Esophagus muscularis mucosa (tissue), 4 donors: ENCODE measurements at regions not wholly inside any gene's neighbourhood (a gene's known extent, or its start where the extent isn't known, plus 50 kb on each side); places are given as distances from the start of the nearest gene placed in this dataset.

Experiments used
- DNase-seq: peaks from one replicate; pipeline ENCODE4 v3.0.0-alpha.2; 2017; ENCODE audit errors: extremely low spot score
- H3K27ac ChIP-seq, 4 donors: fragments of 200-600 bp; sonication (generic); replicated peaks in 1 of 4; 1 replicate in 3 of 4; 2 replicates in 1 of 4; pipeline ENCODE4 v1.5.1; 2016 to 2019; ENCODE audit warnings: mild to moderate bottlenecking in 1 of 4
- H3K27me3 ChIP-seq, 4 donors: fragments of 200-600 bp; sonication (generic); one replicate each; pipeline versions ENCODE4 v1.5.1 to v1.6.0; 2016 to 2019
- H3K36me3 ChIP-seq, 4 donors: fragments of 200-600 bp; sonication (generic); one replicate each; pipeline ENCODE4 v1.5.1; 2016 to 2019
- H3K4me1 ChIP-seq, 4 donors: fragments of 200-600 bp; sonication (generic); one replicate each; pipeline ENCODE4 v1.5.1; 2016 to 2019
- H3K4me3 ChIP-seq, 4 donors: fragments of 200-600 bp; sonication (generic); 1 replicate in 2 of 4; 2 replicates in 2 of 4; pipeline ENCODE4 v1.5.1; 2016 to 2019; ENCODE audit warnings: mild to moderate bottlenecking in 4 of 4, moderate library complexity in 1 of 4
- H3K9me3 ChIP-seq, 4 donors: fragments of 200-600 bp; sonication (generic); 1 replicate in 3 of 4; 2 replicates in 1 of 4; pipeline ENCODE4 v1.5.1; 2016 to 2019
- CTCF ChIP-seq, 3 experiments: fragments of 200-600 bp in 2 of 3; fragments of 450-650 bp in 1 of 3; sonication (generic) in 2 of 3; IDR thresholded peaks; one replicate each; pipeline ENCODE4 v1.5.1; 2017 to 2019; ENCODE audit warnings: antibody characterized with exemption in 3 of 3, mild to moderate bottlenecking in 2 of 3, moderate library complexity in 1 of 3
- EP300 ChIP-seq: sonication (generic); formaldehyde crosslinking; IDR thresholded peaks from one replicate; pipeline ENCODE4 v1.6.1; 2017; ENCODE audit warnings: antibody characterized with exemption
- POLR2A ChIP-seq: fragments of 450-650 bp; IDR thresholded peaks from one replicate; pipeline ENCODE4 v1.6.1; 2017; ENCODE audit warnings: antibody characterized with exemption, moderate library complexity, mild to moderate bottlenecking, low read depth
- POLR2AphosphoS5 ChIP-seq, 2 donors: sonication (generic); formaldehyde crosslinking; IDR thresholded peaks; one replicate each; pipeline ENCODE4 v1.6.1; 2017; ENCODE audit warnings: antibody characterized with exemption in 2 of 2
- WGBS: methylation state at CpG from one replicate; pipeline ENCODE4 v1.1.5; 2018; 5-methylcytosine and 5-hydroxymethylcytosine counted together
- intact Hi-C: fragments of 100-400 bp; cut with DNase I; formaldehyde crosslinking; loops from one replicate; pipeline ENCODE4 v1.15.1; 2023

- no peak overlapping the region for H3K27ac ChIP-seq
- no peaks in the 10 kb centered on the region for H3K9me3 ChIP-seq
- DNase-seq, result no peak
- WGBS, result 89% methylated on average over 4 of the region's 5 CpGs
- H3K27me3 ChIP-seq, result no peaks in the 10 kb centered on the region
- no peaks in the 10 kb centered on the region for H3K36me3 ChIP-seq
- intact Hi-C loops, result no loop called here
- no peak overlapping the region for H3K4me3 ChIP-seq
- TF ChIP-seq CTCF (IDR thresholded peaks at IDR 0.05), result no peak
- no peak for TF ChIP-seq EP300
- TF ChIP-seq POLR2A, result no peak
- TF ChIP-seq POLR2AphosphoS5 (IDR thresholded peaks at IDR 0.05), result no peak
- H3K4me1 ChIP-seq, result no peaks in the 10 kb centered on the region
Measured at GRCh38 chr5:62178258-62178657, 127.7 kb upstream of the KIF2A start.

DNA sequence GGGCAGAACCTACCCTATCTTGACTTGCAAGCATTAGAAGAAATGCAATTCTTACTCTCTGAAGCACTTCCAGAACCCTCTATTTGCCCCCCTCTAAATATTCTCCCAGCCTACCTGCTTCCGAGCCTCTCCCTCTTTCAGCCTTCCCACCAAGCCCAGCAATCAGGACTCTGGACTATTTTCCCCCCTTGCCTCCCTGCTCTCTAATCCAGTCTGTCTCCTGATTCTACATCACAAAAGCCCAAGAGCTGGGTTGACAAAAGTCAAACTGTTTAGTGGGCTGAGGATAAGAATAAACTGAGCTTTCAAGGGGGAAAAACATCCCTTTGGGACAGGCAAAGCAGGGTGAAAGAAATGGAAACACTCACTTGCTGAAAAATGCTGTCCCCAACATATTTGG lies 123.2 kb upstream of the KIF2A start:
- no peaks in the 10 kb centered on the region for H3K36me3 ChIP-seq
- H3K27me3 ChIP-seq, result no peaks in the 10 kb centered on the region
- no peak overlapping the region for H3K4me3 ChIP-seq
- TF ChIP-seq EP300 (no peak), POLR2AphosphoS5 (IDR thresholded peaks at IDR 0.05) (no peak), POLR2A (no peak), CTCF (IDR thresholded peaks at IDR 0.05) (no peak)
- 96% methylated on average over 1 of the region's 1 CpG for WGBS
- no peak overlapping the region for H3K27ac ChIP-seq
- H3K4me1 ChIP-seq, result no peaks in the 10 kb centered on the region
- intact Hi-C loops, result no loop called here
- DNase-seq, result no peak
- H3K9me3 ChIP-seq, result no peaks in the 10 kb centered on the region

GRCh38 chr5:62183727-62184126 lies 122.3 kb upstream of the KIF2A start:
- DNase-seq, result no peak
- H3K27ac ChIP-seq, result no peak overlapping the region
- H3K4me3 ChIP-seq, result no peak overlapping the region
- no peaks in the 10 kb centered on the region for H3K27me3 ChIP-seq
- intact Hi-C loops, result no loop called here
- H3K9me3 ChIP-seq, result no peaks in the 10 kb centered on the region
- 100% methylated on average over 1 of the region's 1 CpG for WGBS
- TF ChIP-seq CTCF (IDR thresholded peaks at IDR 0.05), result no peak
- TF ChIP-seq EP300, result no peak
- TF ChIP-seq POLR2AphosphoS5 (IDR thresholded peaks at IDR 0.05), result no peak
- no peak for TF ChIP-seq POLR2A
- no peaks in the 10 kb centered on the region for H3K36me3 ChIP-seq
- H3K4me1 ChIP-seq, result no peaks in the 10 kb centered on the region

- TF ChIP-seq EP300, result no peak
- TF ChIP-seq POLR2AphosphoS5 (IDR thresholded peaks at IDR 0.05), result no peak
- TF ChIP-seq CTCF (IDR thresholded peaks at IDR 0.05), result no peak
- TF ChIP-seq POLR2A, result no peak
- H3K4me1 ChIP-seq, result no peaks in the 10 kb centered on the region
Measured at GRCh38 chr5:62184444-62184843, 121.6 kb upstream of the KIF2A start.

GRCh38 chr5:62190173-62190572 lies 115.8 kb upstream of the KIF2A start:
- H3K4me3 ChIP-seq, result no peak overlapping the region
- WGBS, result 65% methylated on average over 2 of the region's 2 CpGs
- H3K27ac ChIP-seq, result no peak overlapping the region

More at GRCh38 chr5:62184444-62184843, 121.6 kb upstream of the KIF2A start:
- no peak overlapping the region for H3K27ac ChIP-seq
- H3K27me3 ChIP-seq, result no peaks in the 10 kb centered on the region
- intact Hi-C loops, result no loop called here
- no peak for DNase-seq
- H3K4me3 ChIP-seq, result no peak overlapping the region
- no peaks in the 10 kb centered on the region for H3K9me3 ChIP-seq
- WGBS, result 75% methylated on average over 1 of the region's 1 CpG
- H3K36me3 ChIP-seq, result no peaks in the 10 kb centered on the region

More at GRCh38 chr5:62190173-62190572, 115.8 kb upstream of the KIF2A start:
- peaks cover 0 to 7% (median 3%) of the 10 kb centered on the region in 4 donors for H3K9me3 ChIP-seq
- H3K27me3 ChIP-seq, result no peaks in the 10 kb centered on the region
- H3K4me1 ChIP-seq, result no peaks in the 10 kb centered on the region
- intact Hi-C loops, result no loop called here
- DNase-seq, result no peak
- TF ChIP-seq CTCF (IDR thresholded peaks at IDR 0.05), result no peak
- no peak for TF ChIP-seq EP300
- no peak for TF ChIP-seq POLR2A
- no peak for TF ChIP-seq POLR2AphosphoS5 (IDR thresholded peaks at IDR 0.05)
- H3K36me3 ChIP-seq, result no peaks in the 10 kb centered on the region
